Uterus (tissue), 2 donors: ENCODE measurements at regions not wholly inside any gene's neighbourhood (a gene's known extent, or its start where the extent isn't known, plus 50 kb on each side); places are given as distances from the start of the nearest gene placed in this dataset.

Experiments used
- POLR2A ChIP-seq, 2 donors: fragments of 450-650 bp; IDR thresholded peaks; one replicate each; pipeline ENCODE4 v1.6.1; 2016; ENCODE audit warnings: antibody characterized with exemption in 2 of 2, mild to moderate bottlenecking in 1 of 2, moderate library complexity in 1 of 2
- TF ChIP-seq, protein P1 (sequence below), 4 experiments: fragments of 200-600 bp in 2 of 4; fragments of 450-650 bp in 2 of 4; sonication (generic) in 2 of 4; IDR thresholded peaks; one replicate each; pipeline ENCODE4 v1.5.1; 2016 to 2019; ENCODE audit warnings: antibody characterized with exemption in 4 of 4, mild to moderate bottlenecking in 2 of 4, moderate library complexity in 1 of 4

DNA sequence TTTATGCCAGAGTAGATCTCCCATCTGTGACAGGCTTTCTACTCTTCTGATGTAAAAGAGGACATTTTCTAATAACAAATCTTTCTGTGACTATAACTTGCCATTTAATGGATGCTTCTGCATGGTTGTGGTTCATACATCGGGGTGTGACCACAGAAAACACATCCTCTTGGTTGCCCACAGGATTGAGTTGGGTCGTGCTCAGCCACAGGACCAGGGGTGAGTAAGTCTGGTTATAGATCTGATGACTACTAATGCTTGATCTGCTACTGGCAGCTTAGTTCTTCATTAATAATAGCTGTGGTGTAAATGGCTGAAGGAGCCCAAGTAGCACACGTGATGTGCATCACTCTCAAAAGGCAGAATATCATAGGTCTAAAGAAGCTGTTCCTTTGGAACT, 328.2 kb downstream of the RWDD3 start:
- TF ChIP-seq, protein P1, sequence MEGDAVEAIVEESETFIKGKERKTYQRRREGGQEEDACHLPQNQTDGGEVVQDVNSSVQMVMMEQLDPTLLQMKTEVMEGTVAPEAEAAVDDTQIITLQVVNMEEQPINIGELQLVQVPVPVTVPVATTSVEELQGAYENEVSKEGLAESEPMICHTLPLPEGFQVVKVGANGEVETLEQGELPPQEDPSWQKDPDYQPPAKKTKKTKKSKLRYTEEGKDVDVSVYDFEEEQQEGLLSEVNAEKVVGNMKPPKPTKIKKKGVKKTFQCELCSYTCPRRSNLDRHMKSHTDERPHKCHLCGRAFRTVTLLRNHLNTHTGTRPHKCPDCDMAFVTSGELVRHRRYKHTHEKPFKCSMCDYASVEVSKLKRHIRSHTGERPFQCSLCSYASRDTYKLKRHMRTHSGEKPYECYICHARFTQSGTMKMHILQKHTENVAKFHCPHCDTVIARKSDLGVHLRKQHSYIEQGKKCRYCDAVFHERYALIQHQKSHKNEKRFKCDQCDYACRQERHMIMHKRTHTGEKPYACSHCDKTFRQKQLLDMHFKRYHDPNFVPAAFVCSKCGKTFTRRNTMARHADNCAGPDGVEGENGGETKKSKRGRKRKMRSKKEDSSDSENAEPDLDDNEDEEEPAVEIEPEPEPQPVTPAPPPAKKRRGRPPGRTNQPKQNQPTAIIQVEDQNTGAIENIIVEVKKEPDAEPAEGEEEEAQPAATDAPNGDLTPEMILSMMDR (IDR thresholded peaks at IDR 0.05), result no peak
- TF ChIP-seq POLR2A (IDR thresholded peaks at IDR 0.05), result no peak
